GM18907 (cell line): ENCODE measurements at regions not wholly inside any gene's neighbourhood (a gene's known extent, or its start where the extent isn't known, plus 50 kb on each side); places are given as distances from the start of the nearest gene placed in this dataset.

Experiments
- ATAC-seq: cut with Tn5 transposase; IDR thresholded peaks from one replicate; pipeline ENCODE4 v1.9.1; 2021; ENCODE audit warnings: mild to moderate bottlenecking, moderate library complexity; ENCODE audit not compliant: unreplicated experiment

- ATAC-seq, result no peak
Measured at GRCh38 chr11:130638033-130638432, 189.6 kb downstream of the ADAMTS15 start.

GRCh38 chr11:130638624-130639023, 190.2 kb downstream of the ADAMTS15 start:
- ATAC-seq, result no peak

- no peak for ATAC-seq
Measured at GRCh38 chr11:130639369-130639768, 190.9 kb downstream of the ADAMTS15 start.

- ATAC-seq, result no peak
Measured at GRCh38 chr11:130640526-130640925, 192.1 kb downstream of the ADAMTS15 start.

- no peak for ATAC-seq
Measured at GRCh38 chr11:130641876-130642275, 193.4 kb downstream of the ADAMTS15 start.

- no peak for ATAC-seq
Measured at GRCh38 chr11:130642994-130643393, 194.5 kb downstream of the ADAMTS15 start.

- ATAC-seq, result no peak
Measured at GRCh38 chr11:130644187-130644586, 195.7 kb downstream of the ADAMTS15 start.

GRCh38 chr11:130645164-130645842, 196.9 kb downstream of the ADAMTS15 start:
- no peak for ATAC-seq

GRCh38 chr11:130645843-130646197, 197.4 kb downstream of the ADAMTS15 start:
- no peak for ATAC-seq

GRCh38 chr11:130646881-130647280, 198.4 kb downstream of the ADAMTS15 start:
- ATAC-seq, result no peak

- ATAC-seq, result no peak
Measured at GRCh38 chr11:130647371-130647770, 198.9 kb downstream of the ADAMTS15 start.

GRCh38 chr11:130649801-130650200, 201.4 kb downstream of the ADAMTS15 start:
- ATAC-seq, result no peak

GRCh38 chr11:130650456-130651030, 202.1 kb downstream of the ADAMTS15 start:
- ATAC-seq, result no peak

GRCh38 chr11:130651066-130651855, 202.8 kb downstream of the ADAMTS15 start:
- no peak for ATAC-seq

- ATAC-seq, result no peak
Measured at GRCh38 chr11:130652671-130653335, 204.4 kb downstream of the ADAMTS15 start.

GRCh38 chr11:130653838-130654636, 205.6 kb downstream of the ADAMTS15 start:
- no peak for ATAC-seq

- no peak for ATAC-seq
Measured at GRCh38 chr11:130655300-130655699, 206.9 kb downstream of the ADAMTS15 start.

- no peak for ATAC-seq
Measured at GRCh38 chr11:130666781-130667251, 218.4 kb downstream of the ADAMTS15 start.

- no peak for ATAC-seq
Measured at GRCh38 chr11:130668751-130669150, 220.3 kb downstream of the ADAMTS15 start.

- ATAC-seq, result no peak
Measured at GRCh38 chr11:130670200-130670599, 221.8 kb downstream of the ADAMTS15 start.
